SK-N-SH (cell line): ENCODE measurements at regions not wholly inside any gene's neighbourhood (a gene's known extent, or its start where the extent isn't known, plus 50 kb on each side); places are given as distances from the start of the nearest gene placed in this dataset.

Experiments used
- EZH2phosphoT487 ChIP-seq: fragments of 200-600 bp; sonication (generic); IDR thresholded peaks from 2 replicates; pipeline ENCODE4 v1.6.1; 2017; ENCODE audit warnings: low read depth, mixed run types, mild to moderate bottlenecking, antibody characterized with exemption, moderate library complexity, borderline replicate concordance
- NFIC ChIP-seq: IDR thresholded peaks from 2 replicates; pipeline ENCODE4 v1.4.0; 2012; ENCODE audit warnings: borderline replicate concordance
- RAD21 ChIP-seq: IDR thresholded peaks from 2 replicates; pipeline ENCODE4 v1.6.1; 2012; ENCODE audit warnings: mild to moderate bottlenecking, low read length
- RFX5 ChIP-seq: IDR thresholded peaks from 2 replicates; pipeline ENCODE4 v1.6.1; 2012; ENCODE audit warnings: mild to moderate bottlenecking, improper control_type of control experiment, low read length
- TF ChIP-seq, protein P1 (sequence below): fragments of 200-600 bp; sonication (generic); IDR thresholded peaks from 2 replicates; pipeline ENCODE4 v1.6.1; 2017; ENCODE audit warnings: antibody characterized with exemption, mild to moderate bottlenecking, moderate library complexity
- TF ChIP-seq, protein P2 (sequence below): IDR thresholded peaks from 2 replicates; pipeline ENCODE4 v1.4.0; 2012; ENCODE audit warnings: low read depth

DNA sequence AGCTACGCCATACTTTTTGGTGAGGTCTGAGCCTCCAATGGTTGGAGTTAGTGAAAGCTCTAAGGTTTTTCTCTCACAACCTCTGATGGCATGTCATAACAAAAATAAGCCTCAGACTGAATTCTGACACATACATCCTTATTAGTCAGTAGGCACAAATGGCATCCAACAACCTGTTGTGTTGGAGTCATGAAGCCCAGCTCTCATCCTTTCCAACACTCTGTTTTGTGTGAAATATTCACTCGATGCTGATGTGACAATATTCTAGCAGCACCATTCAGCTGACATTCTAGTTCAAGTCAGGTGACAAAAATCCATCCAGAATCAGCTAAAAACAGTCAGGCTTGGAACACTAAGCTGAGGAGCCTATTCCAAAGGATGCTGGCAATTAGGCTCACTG, 603.2 kb upstream of the ID2 start:
- TF ChIP-seq, protein P1, sequence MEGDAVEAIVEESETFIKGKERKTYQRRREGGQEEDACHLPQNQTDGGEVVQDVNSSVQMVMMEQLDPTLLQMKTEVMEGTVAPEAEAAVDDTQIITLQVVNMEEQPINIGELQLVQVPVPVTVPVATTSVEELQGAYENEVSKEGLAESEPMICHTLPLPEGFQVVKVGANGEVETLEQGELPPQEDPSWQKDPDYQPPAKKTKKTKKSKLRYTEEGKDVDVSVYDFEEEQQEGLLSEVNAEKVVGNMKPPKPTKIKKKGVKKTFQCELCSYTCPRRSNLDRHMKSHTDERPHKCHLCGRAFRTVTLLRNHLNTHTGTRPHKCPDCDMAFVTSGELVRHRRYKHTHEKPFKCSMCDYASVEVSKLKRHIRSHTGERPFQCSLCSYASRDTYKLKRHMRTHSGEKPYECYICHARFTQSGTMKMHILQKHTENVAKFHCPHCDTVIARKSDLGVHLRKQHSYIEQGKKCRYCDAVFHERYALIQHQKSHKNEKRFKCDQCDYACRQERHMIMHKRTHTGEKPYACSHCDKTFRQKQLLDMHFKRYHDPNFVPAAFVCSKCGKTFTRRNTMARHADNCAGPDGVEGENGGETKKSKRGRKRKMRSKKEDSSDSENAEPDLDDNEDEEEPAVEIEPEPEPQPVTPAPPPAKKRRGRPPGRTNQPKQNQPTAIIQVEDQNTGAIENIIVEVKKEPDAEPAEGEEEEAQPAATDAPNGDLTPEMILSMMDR = no peak
- TF ChIP-seq RAD21 (no peak), NFIC (no peak), EZH2phosphoT487 (no peak), RFX5 (no peak)
- TF ChIP-seq, protein P2, sequence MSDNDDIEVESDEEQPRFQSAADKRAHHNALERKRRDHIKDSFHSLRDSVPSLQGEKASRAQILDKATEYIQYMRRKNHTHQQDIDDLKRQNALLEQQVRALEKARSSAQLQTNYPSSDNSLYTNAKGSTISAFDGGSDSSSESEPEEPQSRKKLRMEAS = no peak
